Right atrium auricular region (tissue), 2 donors: ENCODE measurements at regions not wholly inside any gene's neighbourhood (a gene's known extent, or its start where the extent isn't known, plus 50 kb on each side); places are given as distances from the start of the nearest gene placed in this dataset.

Experiments used
- DNase-seq: peaks from one replicate; pipeline ENCODE4 v3.0.0-alpha.2; 2019; ENCODE audit warnings: low spot score
- H3K27ac ChIP-seq, 2 donors: fragments of 200-600 bp; sonication (generic); 1 replicate in 1 of 2; 2 replicates in 1 of 2; pipeline ENCODE4 v1.5.1; 2016 to 2019
- H3K27me3 ChIP-seq, 2 donors: fragments of 200-600 bp; sonication (generic); one replicate each; pipeline versions ENCODE4 v1.5.1 to v1.6.0; 2017 to 2019
- H3K36me3 ChIP-seq: fragments of 200-600 bp; sonication (generic); one replicate; pipeline ENCODE4 v1.5.1; 2016
- H3K4me1 ChIP-seq, 2 donors: fragments of 200-600 bp; sonication (generic); one replicate each; pipeline versions ENCODE4 v1.5.1 to v1.6.0; 2017 to 2019
- H3K4me3 ChIP-seq, 2 donors: fragments of 200-600 bp; sonication (generic); 1 replicate in 1 of 2; 2 replicates in 1 of 2; pipeline ENCODE4 v1.5.1; 2017 to 2019; ENCODE audit warnings: mild to moderate bottlenecking in 1 of 2, moderate library complexity in 1 of 2
- H3K9me3 ChIP-seq, 2 donors: fragments of 200-600 bp; sonication (generic); one replicate each; pipeline ENCODE4 v1.5.1; 2019
- TF ChIP-seq, protein P1 (sequence below), 2 donors: fragments of 200-600 bp; sonication (generic); IDR thresholded peaks; one replicate each; pipeline ENCODE4 v1.5.1; 2019; ENCODE audit warnings: antibody characterized with exemption in 2 of 2

DNA sequence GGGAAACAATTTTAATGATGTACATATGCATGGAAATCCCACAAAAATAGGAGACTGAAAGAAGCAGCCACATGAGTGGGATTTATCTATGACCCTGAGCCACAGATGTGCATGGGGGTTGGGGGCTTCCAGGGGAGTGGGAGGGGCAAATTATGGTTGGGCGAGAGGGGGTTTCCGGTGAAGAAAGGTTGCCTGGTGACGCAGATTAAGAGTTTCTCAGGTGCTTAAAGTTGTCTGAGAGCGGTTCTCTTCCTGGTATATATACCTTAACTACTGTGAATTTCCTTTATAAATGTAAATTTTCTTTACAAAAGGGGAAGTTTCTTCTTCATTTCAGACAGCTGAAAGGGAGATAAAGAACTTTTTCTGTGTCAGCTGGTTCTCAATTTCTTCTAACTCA is 273.6 kb upstream of the PITRM1 start:
- TF ChIP-seq, protein P1, sequence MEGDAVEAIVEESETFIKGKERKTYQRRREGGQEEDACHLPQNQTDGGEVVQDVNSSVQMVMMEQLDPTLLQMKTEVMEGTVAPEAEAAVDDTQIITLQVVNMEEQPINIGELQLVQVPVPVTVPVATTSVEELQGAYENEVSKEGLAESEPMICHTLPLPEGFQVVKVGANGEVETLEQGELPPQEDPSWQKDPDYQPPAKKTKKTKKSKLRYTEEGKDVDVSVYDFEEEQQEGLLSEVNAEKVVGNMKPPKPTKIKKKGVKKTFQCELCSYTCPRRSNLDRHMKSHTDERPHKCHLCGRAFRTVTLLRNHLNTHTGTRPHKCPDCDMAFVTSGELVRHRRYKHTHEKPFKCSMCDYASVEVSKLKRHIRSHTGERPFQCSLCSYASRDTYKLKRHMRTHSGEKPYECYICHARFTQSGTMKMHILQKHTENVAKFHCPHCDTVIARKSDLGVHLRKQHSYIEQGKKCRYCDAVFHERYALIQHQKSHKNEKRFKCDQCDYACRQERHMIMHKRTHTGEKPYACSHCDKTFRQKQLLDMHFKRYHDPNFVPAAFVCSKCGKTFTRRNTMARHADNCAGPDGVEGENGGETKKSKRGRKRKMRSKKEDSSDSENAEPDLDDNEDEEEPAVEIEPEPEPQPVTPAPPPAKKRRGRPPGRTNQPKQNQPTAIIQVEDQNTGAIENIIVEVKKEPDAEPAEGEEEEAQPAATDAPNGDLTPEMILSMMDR (IDR thresholded peaks at IDR 0.05): no peak
- H3K9me3 ChIP-seq: no peaks in the 10 kb centered on the region
- H3K4me3 ChIP-seq: no peak overlapping the region
- H3K27ac ChIP-seq: no peak overlapping the region
- H3K27me3 ChIP-seq: no peaks in the 10 kb centered on the region
- H3K4me1 ChIP-seq: no peaks in the 10 kb centered on the region
- no peak for DNase-seq
- no peaks in the 10 kb centered on the region for H3K36me3 ChIP-seq

DNA sequence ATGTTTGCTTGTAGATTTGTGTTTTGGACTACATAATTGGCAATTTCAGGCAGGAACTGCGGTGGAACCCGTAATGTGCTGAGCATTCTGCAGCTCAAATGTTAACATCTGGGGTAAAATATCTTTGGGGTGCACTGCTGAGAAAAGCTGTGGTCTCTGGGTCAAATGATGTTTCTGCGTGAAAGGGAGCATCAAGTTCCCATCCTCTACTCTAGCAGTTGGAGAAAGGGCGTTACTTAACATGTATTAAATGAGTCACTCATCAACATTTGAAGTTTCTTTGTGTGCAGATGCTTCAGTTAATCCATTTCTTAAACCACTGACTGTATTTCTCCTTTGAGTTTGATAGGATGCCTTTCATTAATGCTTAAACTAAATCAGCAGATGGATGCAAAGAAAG is 273.1 kb upstream of the PITRM1 start:
- Histone ChIP-seq H3K27ac (no peak overlapping the region), H3K36me3 (no peaks in the 10 kb centered on the region), H3K27me3 (no peaks in the 10 kb centered on the region), H3K4me1 (no peaks in the 10 kb centered on the region), H3K9me3 (no peaks in the 10 kb centered on the region), H3K4me3 (no peak overlapping the region)
- DNase-seq: no peak
- TF ChIP-seq, protein P1 (IDR thresholded peaks at IDR 0.05): no peak

DNA sequence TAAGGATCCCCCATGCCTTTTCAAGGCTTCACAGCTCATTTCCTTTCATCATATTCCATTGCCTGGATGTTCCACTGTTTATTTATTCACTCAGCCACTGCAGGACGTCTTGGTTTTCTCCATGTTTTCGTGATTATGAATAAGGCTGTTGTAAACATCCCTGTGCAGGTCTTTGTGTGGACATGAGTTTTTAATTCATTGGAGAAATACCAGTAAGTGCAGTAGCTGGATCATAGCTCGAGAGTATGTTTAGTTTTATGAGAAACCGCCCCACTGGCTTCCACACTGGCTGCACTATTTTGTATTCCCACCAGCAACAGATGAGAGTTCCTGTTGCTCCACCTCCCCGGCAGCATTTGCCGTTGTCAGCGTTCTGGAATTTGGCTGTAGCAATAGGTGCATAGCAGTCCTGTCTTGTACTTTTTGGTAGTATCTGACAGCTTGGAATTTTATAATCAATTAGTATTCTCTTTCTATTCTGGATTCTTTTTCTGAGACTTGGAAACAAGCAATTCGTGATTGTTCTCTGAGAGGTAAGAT is 269.9 kb upstream of the PITRM1 start:
- H3K4me3 ChIP-seq: no peak overlapping the region
- no peaks in the 10 kb centered on the region for H3K36me3 ChIP-seq
- H3K27me3 ChIP-seq: no peaks in the 10 kb centered on the region
- DNase-seq: no peak
- TF ChIP-seq, protein P1 (IDR thresholded peaks at IDR 0.05): no peak
- no peak overlapping the region for H3K27ac ChIP-seq
- H3K9me3 ChIP-seq: peaks cover 0 to 9% of the 10 kb centered on the region in 2 donors
- H3K4me1 ChIP-seq: no peaks in the 10 kb centered on the region

DNA sequence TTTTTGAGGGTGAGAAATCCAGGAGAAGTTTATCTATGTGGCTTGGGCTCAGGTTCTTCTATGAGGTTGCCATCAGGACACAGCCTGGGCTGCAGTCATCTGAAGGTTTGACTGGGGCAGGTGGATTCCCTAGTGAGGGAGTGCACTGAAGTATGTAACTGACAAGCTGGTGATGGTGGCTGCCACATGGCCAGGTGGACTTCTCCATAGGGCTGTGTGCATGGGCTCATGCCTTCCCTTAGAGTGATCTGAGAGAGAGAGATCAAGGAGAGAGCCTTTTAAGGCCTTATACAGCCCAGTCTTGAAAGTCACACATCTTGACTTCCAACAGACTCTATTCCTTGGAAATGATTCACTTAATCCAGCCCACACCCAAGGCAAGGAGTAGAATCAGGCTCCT is 266.6 kb upstream of the PITRM1 start:
- H3K27me3 ChIP-seq: no peaks in the 10 kb centered on the region
- no peak overlapping the region for H3K27ac ChIP-seq
- DNase-seq: no peak
- H3K4me3 ChIP-seq: no peak overlapping the region
- peaks cover 0 to 9% of the 10 kb centered on the region in 2 donors for H3K9me3 ChIP-seq
- TF ChIP-seq, protein P1 (IDR thresholded peaks at IDR 0.05): no peak
- H3K4me1 ChIP-seq: no peaks in the 10 kb centered on the region
- H3K36me3 ChIP-seq: no peaks in the 10 kb centered on the region

DNA sequence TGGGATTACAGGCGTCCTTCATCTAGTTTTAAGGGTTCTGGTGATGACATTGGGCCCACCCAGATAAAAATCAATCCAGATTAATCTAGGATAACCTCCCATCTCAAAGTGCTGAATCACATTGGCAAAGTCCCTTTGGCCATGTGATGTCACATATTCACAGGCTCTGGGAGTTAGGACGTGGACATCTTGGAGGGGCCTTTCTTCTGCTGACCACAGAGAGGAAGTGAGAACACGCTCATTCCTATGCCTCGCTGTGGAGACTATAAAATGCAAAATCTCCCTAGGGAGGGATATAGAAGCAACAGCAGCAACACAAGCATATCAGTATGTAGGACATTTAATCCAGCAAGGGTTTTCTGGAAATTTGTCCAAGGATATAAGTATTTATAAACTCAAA is 266.0 kb upstream of the PITRM1 start:
- Histone ChIP-seq H3K27ac (no peak overlapping the region), H3K36me3 (no peaks in the 10 kb centered on the region), H3K4me1 (no peaks in the 10 kb centered on the region), H3K4me3 (no peak overlapping the region), H3K9me3 (peaks cover 0 to 9% of the 10 kb centered on the region in 2 donors), H3K27me3 (no peaks in the 10 kb centered on the region)
- DNase-seq: no peak
- TF ChIP-seq, protein P1 (IDR thresholded peaks at IDR 0.05): no peak

DNA sequence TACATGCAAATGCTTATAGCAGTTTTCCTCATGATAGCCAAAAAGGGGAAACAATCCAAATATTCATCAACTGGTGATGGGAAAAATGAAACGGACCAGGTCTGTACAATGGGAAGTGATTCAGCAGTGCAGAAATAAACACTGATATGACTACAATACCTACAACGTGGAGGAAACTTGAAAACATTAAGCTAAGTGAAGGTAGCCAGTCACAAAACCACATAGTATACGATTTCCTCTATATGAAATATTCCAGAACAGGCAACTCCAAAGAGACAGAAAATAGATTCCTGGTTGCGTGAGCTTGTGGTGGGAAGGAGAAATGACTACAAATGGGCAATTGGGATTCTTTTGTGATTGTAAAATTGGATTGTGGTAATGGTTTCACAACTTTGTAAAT is 263.1 kb upstream of the PITRM1 start:
- Histone ChIP-seq H3K36me3 (no peaks in the 10 kb centered on the region), H3K27ac (no peak overlapping the region), H3K9me3 (peaks cover 0 to 9% of the 10 kb centered on the region in 2 donors), H3K4me1 (no peaks in the 10 kb centered on the region), H3K27me3 (no peaks in the 10 kb centered on the region), H3K4me3 (no peak overlapping the region)
- DNase-seq: no peak
- TF ChIP-seq, protein P1 (IDR thresholded peaks at IDR 0.05): no peak
